SK-MEL-5 (cell line): ENCODE measurements at regions not wholly inside any gene's neighbourhood (a gene's known extent, or its start where the extent isn't known, plus 50 kb on each side); places are given as distances from the start of the nearest gene placed in this dataset.
A peak's percentile ranks its signal among the peaks of the same experiment; 100 is the strongest.
"Not testable (repeated sequence)": the region's sequence is repeated elsewhere in the genome, so short reads cannot be mapped to it uniquely, and the experiment has no call there.

Experiments
- DNase-seq: peaks from one replicate; pipeline ENCODE4 v3.0.0-alpha.2; 2016; ENCODE audit warnings: low read depth, low spot score
- in situ Hi-C: cut with HindIII; loops from 2 replicates; pipeline ENCODE4 v1.10.0; 2016; ENCODE audit warnings: low sequenced_read_pairs, high pct_unique_total_duplicates, low pct_unique_long_range_greater_than_20kb

DNA sequence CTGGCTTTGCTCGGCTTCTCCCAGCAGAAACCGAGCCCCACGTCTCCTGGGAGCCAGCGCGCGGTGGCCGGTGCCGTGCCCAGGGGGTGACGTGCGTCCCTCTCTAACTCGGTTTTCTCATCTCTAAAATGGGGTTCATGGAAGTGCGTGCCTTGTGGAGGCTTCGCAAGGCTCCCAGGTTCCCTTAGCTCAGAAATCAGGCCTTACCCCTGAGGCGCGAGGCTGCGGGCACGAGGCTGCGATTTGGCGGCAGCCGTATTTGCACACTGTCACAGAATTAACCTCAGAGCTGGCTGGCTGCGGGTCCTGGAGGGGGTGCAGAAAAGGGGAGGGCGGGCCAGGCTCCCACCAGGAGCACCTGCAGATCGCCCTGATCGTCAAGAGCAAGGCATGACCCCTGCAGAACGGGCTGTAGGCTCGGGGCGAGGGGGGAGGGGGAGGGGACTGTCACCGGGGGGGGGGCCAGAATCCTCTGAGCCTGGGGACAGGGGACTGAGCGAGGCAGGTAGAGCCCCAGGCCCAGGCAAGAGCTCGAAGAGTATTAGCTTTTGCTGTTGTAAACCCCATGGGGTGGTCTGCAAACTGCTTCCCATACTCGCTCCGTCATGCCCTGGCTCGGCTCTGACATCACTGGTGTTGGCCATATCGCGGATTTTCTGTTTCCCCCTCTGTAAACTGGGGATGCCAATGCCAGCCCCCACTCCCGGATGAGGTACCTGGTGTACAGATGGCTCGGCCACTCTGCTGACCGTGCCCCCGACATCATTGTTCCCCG lies 62.2 kb downstream of the CCNE1 start:
- no peak for DNase-seq
- in situ Hi-C loops = no loop called here

- in situ Hi-C loops = no loop called here
- DNase-seq = no peak
Observed at GRCh38 chr19:29875931-29876330, 64.1 kb downstream of the CCNE1 start.

- DNase-seq = no peak
- in situ Hi-C loops = no loop called here
Observed at GRCh38 chr19:29876414-29876813, 64.6 kb downstream of the CCNE1 start.

GRCh38 chr19:29876908-29877307 lies 65.1 kb downstream of the CCNE1 start:
- in situ Hi-C loops, DNase-seq: not testable (repeated sequence)

GRCh38 chr19:29878973-29879654 lies 62.9 kb upstream of the URI1 start:
- peak; percentile 17 for DNase-seq

GRCh38 chr19:29879655-29879974 lies 62.4 kb upstream of the URI1 start:
- in situ Hi-C loops = no loop called here

More at GRCh38 chr19:29878973-29879654, 62.9 kb upstream of the URI1 start:
- in situ Hi-C loops = no loop called here

GRCh38 chr19:29880498-29881081 lies 61.4 kb upstream of the URI1 start:
- no peak for DNase-seq
- in situ Hi-C loops = no loop called here

More at GRCh38 chr19:29879655-29879974, 62.4 kb upstream of the URI1 start:
- DNase-seq = no peak

- no peak for DNase-seq
- in situ Hi-C loops = no loop called here
Observed at GRCh38 chr19:29881386-29881785, 60.7 kb upstream of the URI1 start.

DNA sequence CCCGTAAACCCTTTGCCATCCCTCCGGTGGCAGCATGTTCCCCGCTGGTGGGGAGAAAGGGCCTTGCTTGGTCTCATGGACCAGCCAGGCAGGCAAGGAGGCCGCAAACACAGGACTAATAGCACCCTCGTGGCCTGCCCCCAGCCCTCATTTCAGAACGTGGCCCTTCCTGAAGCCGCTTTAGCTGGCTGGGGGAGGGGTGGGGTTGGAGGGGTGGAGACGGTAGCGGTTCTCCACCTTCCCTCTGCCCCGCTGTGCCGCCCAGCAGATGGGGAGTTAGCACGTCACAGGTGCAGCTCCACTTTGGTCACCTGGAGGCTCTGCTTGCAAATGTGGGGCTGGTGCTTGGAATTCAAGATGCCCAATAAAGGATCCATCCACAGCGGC lies 59.3 kb upstream of the URI1 start:
- no peak for DNase-seq
- in situ Hi-C loops = no loop called here

DNA sequence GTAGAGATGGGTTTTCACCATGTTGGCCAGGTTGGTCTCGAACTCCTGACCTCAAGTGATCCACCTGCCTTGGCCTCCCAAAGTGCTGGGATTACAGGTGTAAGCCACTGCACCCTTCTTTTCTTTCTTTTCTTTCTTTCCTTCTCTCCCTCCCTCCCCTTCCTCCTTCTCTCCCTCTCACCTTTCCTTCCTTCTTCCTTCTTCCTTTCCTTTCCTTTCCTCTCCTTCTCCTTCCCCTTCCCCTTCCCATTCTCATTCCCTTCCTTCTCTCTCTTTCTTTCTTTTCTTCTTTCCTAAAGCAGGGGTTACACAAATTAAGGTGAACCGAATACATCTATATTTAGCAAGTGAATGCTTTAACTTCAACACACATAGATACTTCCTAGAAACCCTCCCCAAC lies 58.0 kb upstream of the URI1 start:
- DNase-seq = no peak
- in situ Hi-C loops = no loop called here

DNA sequence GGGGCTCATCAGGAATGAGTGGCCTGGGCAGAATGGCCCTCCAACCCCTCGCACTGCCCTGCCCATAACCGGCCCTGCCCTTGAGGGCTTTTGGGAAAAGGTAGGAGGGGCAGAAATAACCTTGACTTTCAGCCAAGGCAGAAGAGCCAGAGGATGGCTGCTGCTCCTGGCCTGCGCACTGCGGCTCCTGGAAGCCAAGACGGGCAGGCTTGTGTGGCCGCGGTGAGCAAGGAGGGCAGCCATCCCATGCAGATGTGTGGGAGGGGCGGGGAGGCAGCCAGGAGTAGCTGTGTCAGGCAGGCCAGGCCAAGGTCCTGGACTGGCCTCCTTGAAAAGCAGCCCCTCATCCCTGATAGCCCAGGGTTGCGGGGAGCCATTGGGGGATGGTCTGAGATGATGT lies 57.6 kb upstream of the URI1 start:
- DNase-seq = no peak
- in situ Hi-C loops = no loop called here

DNA sequence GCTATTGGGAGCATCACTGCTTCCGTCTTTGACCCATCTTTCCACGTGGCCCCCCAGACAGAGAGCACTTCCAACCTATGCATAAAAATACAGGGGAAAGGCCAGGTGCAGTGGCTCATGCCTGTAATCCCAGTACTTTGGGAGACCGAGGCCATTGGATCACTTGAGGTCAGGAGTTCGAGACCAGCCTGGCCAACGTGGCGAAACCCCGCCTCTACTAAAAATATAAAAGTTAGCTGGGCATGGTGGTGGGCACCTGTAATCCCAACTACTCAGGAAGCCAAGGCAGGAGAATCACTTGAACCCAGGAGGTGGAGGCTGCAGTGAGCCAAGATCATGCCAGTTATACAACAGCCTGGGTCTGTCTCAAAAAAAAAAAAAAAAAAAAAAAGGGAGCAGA lies 55.9 kb upstream of the URI1 start:
- DNase-seq, in situ Hi-C loops: not testable (repeated sequence)

DNA sequence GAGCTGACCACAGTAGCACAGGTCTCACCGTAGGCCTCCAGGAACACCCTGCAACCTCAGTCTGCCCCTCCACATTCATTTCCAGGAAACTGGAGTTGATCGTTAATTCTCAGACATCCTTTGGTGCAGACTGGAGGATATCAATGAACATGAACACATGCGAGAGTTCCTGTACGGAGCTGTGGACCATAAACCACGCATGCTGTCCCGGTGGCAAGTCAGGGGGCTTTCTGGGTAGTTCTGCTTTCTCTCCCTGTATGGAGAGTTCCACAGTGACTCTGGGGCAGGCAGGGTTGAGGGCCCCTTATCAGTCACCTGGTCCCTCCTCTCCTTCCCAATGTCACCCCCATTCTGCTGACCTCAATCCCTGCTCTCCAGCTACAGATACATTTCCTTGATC lies 55.5 kb upstream of the URI1 start:
- in situ Hi-C loops = no loop called here

GRCh38 chr19:29887442-29887855 lies 54.6 kb upstream of the URI1 start:
- in situ Hi-C loops = no loop called here
- no peak for DNase-seq

More for the DNA sequence above, 55.5 kb upstream of the URI1 start:
- DNase-seq = no peak

GRCh38 chr19:29888047-29888446 lies 54.0 kb upstream of the URI1 start:
- DNase-seq, in situ Hi-C loops: not testable (repeated sequence)

DNA sequence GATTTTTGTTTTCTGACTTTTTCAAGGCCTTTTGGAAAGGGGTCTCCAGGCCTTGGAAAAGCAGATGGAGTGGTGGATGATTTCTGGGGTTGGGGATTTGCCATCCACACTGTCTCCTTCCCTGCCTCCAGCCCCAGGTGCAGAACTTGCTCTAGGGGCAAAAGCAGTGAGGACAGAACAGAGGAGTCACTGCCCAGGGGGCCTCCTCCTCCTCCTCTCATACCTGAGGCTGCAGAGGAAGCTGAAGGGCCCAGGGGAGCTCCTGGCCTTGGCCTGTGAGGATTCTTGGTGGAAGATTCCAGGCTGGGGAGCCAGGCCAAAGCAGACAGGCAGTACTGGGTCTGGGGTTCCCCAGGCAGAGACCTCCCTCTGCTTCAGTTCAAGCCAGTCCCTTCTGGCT lies 52.3 kb upstream of the URI1 start:
- in situ Hi-C loops = no loop called here
- DNase-seq = no peak

DNA sequence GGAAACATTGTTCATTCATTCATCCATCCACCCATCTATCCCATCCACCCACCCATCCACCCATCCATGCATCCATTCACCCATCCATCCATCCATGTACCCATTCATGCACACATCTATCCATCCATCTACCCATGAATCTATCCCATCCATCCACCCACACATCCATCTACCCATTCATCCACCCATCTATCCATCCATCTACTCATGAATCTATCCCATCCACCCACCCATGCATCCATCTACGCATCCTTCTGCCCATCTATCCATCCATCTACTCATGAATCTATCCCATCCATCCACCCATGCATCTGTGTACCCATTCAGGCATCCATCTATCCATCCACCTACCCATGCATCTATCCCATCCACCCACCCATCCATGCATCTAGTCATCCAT lies 51.6 kb upstream of the URI1 start:
- DNase-seq = no peak
- in situ Hi-C loops = no loop called here
